ENCODE measurements at regions not wholly inside any gene's neighbourhood (a gene's known extent, or its start where the extent isn't known, plus 50 kb on each side); places are given as distances from the start of the nearest gene placed in this dataset.

DNA sequence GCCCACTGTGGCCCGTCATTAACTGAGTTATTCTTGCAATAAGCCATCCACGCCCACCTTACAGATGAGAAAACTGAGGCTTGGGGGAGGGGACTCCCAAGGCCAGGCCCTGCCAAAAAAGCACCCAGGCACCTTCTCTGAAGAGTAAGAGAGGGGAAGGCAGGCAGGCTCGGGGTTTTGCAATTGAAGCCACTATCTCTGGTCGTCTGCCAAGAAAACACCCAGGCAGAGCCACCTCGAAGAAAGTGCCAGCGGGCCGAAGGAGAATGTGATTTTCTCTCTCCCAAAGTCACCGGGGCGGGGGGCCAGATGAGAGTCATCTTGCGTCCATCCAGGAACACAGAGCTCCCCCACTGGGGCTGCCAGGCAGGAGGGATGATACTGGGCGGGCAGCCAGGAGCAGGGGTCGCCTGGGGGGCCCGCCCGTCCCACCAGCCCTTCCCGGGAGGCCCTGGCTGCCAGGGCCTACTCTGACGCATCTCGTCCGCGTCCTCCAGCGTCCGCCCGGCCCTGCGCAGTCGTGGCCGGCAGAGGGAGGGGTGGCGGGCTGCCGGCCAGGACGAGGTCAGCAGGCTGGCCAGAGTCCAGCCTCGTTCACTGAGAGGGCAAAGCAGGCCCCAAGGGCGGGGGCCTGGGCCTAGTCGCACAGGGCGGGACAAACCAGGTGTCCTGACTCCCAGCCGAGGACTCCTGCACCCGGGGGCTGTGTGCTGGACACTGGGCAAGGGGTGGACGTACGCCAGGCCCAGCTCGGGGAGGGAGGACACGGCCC lies 74.3 kb downstream of the RFLNA start:
- H3K27me3 Mint-ChIP-seq = no peaks in the 10 kb centered on the region
- TF ChIP-seq, protein P1, sequence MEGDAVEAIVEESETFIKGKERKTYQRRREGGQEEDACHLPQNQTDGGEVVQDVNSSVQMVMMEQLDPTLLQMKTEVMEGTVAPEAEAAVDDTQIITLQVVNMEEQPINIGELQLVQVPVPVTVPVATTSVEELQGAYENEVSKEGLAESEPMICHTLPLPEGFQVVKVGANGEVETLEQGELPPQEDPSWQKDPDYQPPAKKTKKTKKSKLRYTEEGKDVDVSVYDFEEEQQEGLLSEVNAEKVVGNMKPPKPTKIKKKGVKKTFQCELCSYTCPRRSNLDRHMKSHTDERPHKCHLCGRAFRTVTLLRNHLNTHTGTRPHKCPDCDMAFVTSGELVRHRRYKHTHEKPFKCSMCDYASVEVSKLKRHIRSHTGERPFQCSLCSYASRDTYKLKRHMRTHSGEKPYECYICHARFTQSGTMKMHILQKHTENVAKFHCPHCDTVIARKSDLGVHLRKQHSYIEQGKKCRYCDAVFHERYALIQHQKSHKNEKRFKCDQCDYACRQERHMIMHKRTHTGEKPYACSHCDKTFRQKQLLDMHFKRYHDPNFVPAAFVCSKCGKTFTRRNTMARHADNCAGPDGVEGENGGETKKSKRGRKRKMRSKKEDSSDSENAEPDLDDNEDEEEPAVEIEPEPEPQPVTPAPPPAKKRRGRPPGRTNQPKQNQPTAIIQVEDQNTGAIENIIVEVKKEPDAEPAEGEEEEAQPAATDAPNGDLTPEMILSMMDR (IDR thresholded peaks at IDR 0.05) = no peak
- H3K36me3 Mint-ChIP-seq (ENCODE audit: low read depth) = peaks cover 51% of the 10 kb centered on the region
- H3K4me3 Mint-ChIP-seq = no peak overlapping the region
- no peak overlapping the region for H3K27ac Mint-ChIP-seq
- no peaks in the 10 kb centered on the region for H3K9me3 Mint-ChIP-seq
- DNase-seq (no peak), ATAC-seq (ENCODE audit: low read depth) (no peak)
- no peaks in the 10 kb centered on the region for H3K4me1 Mint-ChIP-seq
- ChIA-PET POLR2A (no interaction called here), CTCF (no interaction called here)
- intact Hi-C loops (cut with micrococcal nuclease) = no loop called here

DNA sequence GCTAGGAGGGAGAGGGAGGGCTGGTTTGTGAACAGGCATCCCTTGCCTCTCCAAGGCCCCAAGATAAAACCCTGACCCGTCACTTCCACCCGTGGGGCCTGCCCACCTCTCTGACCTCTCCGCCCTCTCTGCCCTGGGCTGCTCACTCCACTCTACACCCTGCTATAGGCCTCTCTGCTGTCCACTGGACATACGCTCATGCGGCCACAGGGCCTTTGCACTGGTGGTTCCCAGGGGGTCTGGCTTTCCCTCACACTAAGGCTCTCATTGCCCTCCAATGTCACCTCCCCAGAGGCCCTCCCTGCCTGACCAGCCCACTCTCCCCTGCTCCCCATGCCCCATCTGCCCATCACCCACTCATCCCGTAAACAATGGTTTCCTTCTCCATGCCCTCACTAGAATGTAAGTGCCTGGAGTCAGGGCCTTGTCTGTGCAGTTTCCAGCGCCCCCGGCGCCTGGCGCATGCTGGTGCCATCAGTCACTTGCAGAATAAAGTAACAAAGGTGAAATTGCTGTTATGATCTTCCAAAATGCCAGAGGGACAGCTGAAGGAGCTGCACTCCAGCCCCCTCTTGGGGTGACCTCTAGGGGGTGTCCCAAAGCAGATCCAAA lies 73.6 kb downstream of the RFLNA start:
- no peaks in the 10 kb centered on the region for H3K9me3 Mint-ChIP-seq
- H3K27ac Mint-ChIP-seq = no peak overlapping the region
- CTCF ChIA-PET = no interaction called here
- no peak overlapping the region for H3K4me3 Mint-ChIP-seq
- TF ChIP-seq, protein P1 (IDR thresholded peaks at IDR 0.05) = no peak
- DNase-seq = no peak
- no peak for ATAC-seq (ENCODE audit: low read depth)
- intact Hi-C loops (cut with micrococcal nuclease) = no loop called here
- peaks cover 49% of the 10 kb centered on the region for H3K36me3 Mint-ChIP-seq (ENCODE audit: low read depth)
- no peaks in the 10 kb centered on the region for H3K27me3 Mint-ChIP-seq
- H3K4me1 Mint-ChIP-seq = no peaks in the 10 kb centered on the region
- POLR2A ChIA-PET = no interaction called here

DNA sequence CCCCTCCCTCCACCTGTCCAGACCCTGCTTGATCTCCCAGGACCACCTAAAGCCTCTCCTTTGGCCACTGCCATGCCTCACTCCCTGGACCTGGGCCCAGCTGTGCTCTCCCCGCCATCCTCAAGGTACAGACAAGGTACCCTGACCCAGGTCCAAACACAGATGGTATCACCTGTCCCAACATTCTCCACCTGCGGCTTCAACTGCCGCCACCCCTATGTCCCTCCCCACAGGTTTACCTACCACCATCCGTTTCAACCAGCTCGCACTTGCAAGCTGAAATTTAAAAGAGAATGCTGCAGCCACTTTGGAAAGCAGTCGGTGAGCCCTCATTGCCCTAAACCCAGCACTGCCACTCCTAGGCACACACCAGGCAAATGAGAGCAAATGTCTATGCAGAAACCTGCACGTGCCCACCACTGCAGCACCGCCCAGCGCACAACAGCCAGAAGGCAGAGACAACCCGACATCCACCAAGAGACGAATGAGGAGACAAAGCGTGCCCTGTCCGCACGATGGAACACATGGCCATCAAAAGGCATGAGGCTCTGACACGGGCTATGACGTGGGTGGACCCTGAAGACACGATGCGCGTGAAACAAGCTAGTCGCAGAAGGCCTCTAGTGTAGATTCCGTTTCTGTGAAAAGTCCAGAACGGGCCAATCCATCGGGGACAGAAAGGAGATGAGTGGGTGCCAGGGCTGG lies 71.0 kb downstream of the RFLNA start:
- Mint-ChIP-seq H3K4me1 (no peaks in the 10 kb centered on the region), H3K27ac (no peak overlapping the region), H3K36me3 (ENCODE audit: low read depth) (peaks cover 45% of the 10 kb centered on the region), H3K9me3 (no peaks in the 10 kb centered on the region), H3K4me3 (no peak overlapping the region), H3K27me3 (no peaks in the 10 kb centered on the region)
- POLR2A ChIA-PET = interaction anchor here (1.2 kb wide), 1 partner anchor 25 kb away, joined by 3 read pairs; no protein-coding TSS in a partner anchor
- CTCF ChIA-PET = no interaction called here
- intact Hi-C loops (cut with micrococcal nuclease) = no loop called here
- ATAC-seq (ENCODE audit: low read depth) = no peak
- no peak for DNase-seq
- TF ChIP-seq, protein P1 (IDR thresholded peaks at IDR 0.05) = no peak

Data from activated B cell treated with CpG ODN at 0.5 μM for 24 hours (primary cell).